GM12892 (cell line): ENCODE measurements at regions not wholly inside any gene's neighbourhood (a gene's known extent, or its start where the extent isn't known, plus 50 kb on each side); places are given as distances from the start of the nearest gene placed in this dataset.

ENCODE experiments used
- DNase-seq: peaks from one replicate; pipeline ENCODE4 v3.0.0; 2011; ENCODE audit not compliant: insufficient read length
- FAIRE-seq: peaks from 2 replicates; lab custom pipeline; 2011; peaks lifted over from hg19 to GRCh38; lab: Jason Lieb, UNC
- POLR2A ChIP-seq: IDR thresholded peaks from 2 replicates; pipeline ENCODE4 v1.6.1; 2011; ENCODE audit warnings: low read depth, low read length, control low read depth
- POLR2AphosphoS5 ChIP-seq: IDR thresholded peaks from 2 replicates; pipeline ENCODE4 v1.6.1; 2011; ENCODE audit warnings: low read depth, low read length, control low read depth
- TAF1 ChIP-seq: IDR thresholded peaks from 2 replicates; pipeline ENCODE4 v1.6.1; 2011; ENCODE audit warnings: low read depth, mild to moderate bottlenecking, control low read depth, low read length, borderline replicate concordance

GRCh38 chr6:15073344-15073789, 172.5 kb upstream of the JARID2 start:
- no peak for DNase-seq
- TF ChIP-seq POLR2AphosphoS5, result no peak
- TF ChIP-seq TAF1, result no peak
- TF ChIP-seq POLR2A, result no peak
- no peak for FAIRE-seq

- DNase-seq (no peak), FAIRE-seq (no peak)
- TF ChIP-seq TAF1 (no peak), POLR2AphosphoS5 (no peak), POLR2A (no peak)
These were observed 171.9 kb upstream of the JARID2 start for GRCh38 chr6:15073883-15074465.

- no peak for DNase-seq
These were observed 171.1 kb upstream of the JARID2 start for GRCh38 chr6:15074806-15075205.

GRCh38 chr6:15076565-15076964, 169.3 kb upstream of the JARID2 start:
- no peak for TF ChIP-seq POLR2AphosphoS5
- no peak for TF ChIP-seq TAF1
- TF ChIP-seq POLR2A, result no peak
- FAIRE-seq (no peak), DNase-seq (no peak)

More at GRCh38 chr6:15074806-15075205, 171.1 kb upstream of the JARID2 start:
- no peak for TF ChIP-seq POLR2AphosphoS5
- no peak for TF ChIP-seq POLR2A
- TF ChIP-seq TAF1, result no peak
- FAIRE-seq, result no peak

GRCh38 chr6:15077006-15077405, 168.9 kb upstream of the JARID2 start:
- DNase-seq, result no peak
- TF ChIP-seq POLR2A (no peak), TAF1 (no peak), POLR2AphosphoS5 (no peak)
- no peak for FAIRE-seq

- TF ChIP-seq POLR2AphosphoS5, result no peak
- TF ChIP-seq POLR2A, result no peak
- TF ChIP-seq TAF1, result no peak
- no peak for FAIRE-seq
These were observed 167.9 kb upstream of the JARID2 start for GRCh38 chr6:15077961-15078360.

GRCh38 chr6:15079288-15079817, 166.5 kb upstream of the JARID2 start:
- TF ChIP-seq TAF1 (no peak), POLR2A (no peak), POLR2AphosphoS5 (no peak)
- FAIRE-seq (no peak), DNase-seq (no peak)

More at GRCh38 chr6:15077961-15078360, 167.9 kb upstream of the JARID2 start:
- no peak for DNase-seq

- DNase-seq (no peak), FAIRE-seq (no peak)
These were observed 165.0 kb upstream of the JARID2 start for GRCh38 chr6:15080895-15081294.

GRCh38 chr6:15081447-15081846, 164.4 kb upstream of the JARID2 start:
- no peak for DNase-seq
- TF ChIP-seq POLR2A, result no peak
- FAIRE-seq, result no peak

More at GRCh38 chr6:15080895-15081294, 165.0 kb upstream of the JARID2 start:
- TF ChIP-seq POLR2A (no peak), POLR2AphosphoS5 (no peak), TAF1 (no peak)

GRCh38 chr6:15082708-15083107, 163.2 kb upstream of the JARID2 start:
- TF ChIP-seq POLR2AphosphoS5, result no peak
- no peak for TF ChIP-seq POLR2A
- no peak for TF ChIP-seq TAF1
- DNase-seq (no peak), FAIRE-seq (no peak)

- FAIRE-seq (no peak), DNase-seq (no peak)
- no peak for TF ChIP-seq TAF1
- no peak for TF ChIP-seq POLR2A
- no peak for TF ChIP-seq POLR2AphosphoS5
These were observed 159.3 kb upstream of the JARID2 start for GRCh38 chr6:15086348-15087158.

- DNase-seq (no peak), FAIRE-seq (no peak)
- TF ChIP-seq POLR2AphosphoS5, result no peak
- TF ChIP-seq TAF1, result no peak
- no peak for TF ChIP-seq POLR2A
These were observed 158.7 kb upstream of the JARID2 start for GRCh38 chr6:15087186-15087589.
